Cerebellar nuclear complex (tissue), 1 donor: ENCODE measurements at regions not wholly inside any gene's neighbourhood (a gene's known extent, or its start where the extent isn't known, plus 50 kb on each side); places are given as distances from the start of the nearest gene placed in this dataset.

Experiments used
- DNase-seq, 2 experiments: peaks; one replicate each; lab custom pipeline; 2025; lab: John Stamatoyannopoulos, UW

- DNase-seq = no peak
These were observed 243.2 kb upstream of the NR2F2 start for GRCh38 chr15:96087180-96087884.

DNA sequence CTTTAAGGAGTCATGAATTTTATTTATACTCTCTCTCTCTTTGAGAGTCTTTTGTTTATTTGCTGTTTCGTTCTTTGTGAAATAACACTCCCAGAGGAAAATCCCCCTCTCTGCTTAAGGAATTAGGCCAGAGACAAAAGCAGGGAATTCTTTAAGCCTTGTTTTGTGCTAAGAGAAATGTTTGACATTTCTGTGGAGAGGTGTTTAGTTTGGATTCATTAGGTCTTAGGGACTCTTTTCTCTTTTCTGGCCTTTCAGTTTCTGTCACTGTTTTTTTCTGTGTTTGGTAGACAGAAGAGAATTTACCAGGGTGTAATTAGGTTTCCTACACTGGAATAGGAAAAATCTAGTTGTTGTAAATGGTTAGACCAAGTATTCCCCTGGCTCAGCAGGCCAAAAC is 241.8 kb upstream of the NR2F2 start:
- no peak for DNase-seq

GRCh38 chr15:96089405-96090058 is 241.0 kb upstream of the NR2F2 start:
- no peak for DNase-seq

- DNase-seq = no peak
These were observed 238.3 kb upstream of the NR2F2 start for GRCh38 chr15:96092186-96092585.

- DNase-seq = no peak
These were observed 237.4 kb upstream of the NR2F2 start for GRCh38 chr15:96093063-96093462.

GRCh38 chr15:96097661-96098060 is 232.8 kb upstream of the NR2F2 start:
- no peak for DNase-seq

DNA sequence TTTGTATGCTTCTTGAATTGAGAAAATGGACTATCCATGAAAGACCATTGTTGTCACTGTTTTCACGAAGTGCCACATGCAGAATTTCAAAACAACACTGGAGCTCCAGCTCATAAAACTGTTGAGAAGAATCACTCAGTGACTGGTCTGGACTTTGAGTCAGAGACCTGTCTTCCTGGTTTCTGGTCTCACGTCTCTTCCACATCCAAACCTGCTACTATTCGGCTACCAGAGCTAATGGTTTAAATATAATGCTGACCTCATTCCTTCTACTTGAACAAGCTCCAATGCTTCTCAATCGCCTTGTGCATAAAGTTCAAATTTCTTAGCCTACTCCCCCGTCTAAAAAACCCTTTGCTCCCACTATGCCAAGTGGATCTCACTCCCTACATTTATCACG is 227.9 kb upstream of the NR2F2 start:
- no peak for DNase-seq

DNA sequence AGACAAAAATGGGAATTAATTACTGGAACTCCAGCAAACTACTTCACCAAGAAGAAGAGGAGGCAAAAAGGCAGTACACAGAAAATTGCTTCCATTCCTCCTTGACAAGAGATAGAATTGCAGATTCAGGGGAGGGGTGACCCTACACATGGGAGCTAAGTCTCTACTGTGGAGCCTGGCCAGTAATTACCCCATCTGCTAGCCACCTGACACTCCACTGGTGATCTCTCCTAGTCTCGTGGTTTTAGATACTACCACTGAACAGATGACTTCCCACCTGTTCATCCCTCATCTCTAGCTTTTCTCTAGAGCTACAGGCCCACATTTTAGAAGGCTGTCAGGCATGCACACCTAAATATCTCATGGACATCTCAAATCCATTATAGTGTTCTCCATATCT is 224.3 kb upstream of the NR2F2 start:
- DNase-seq = no peak

DNA sequence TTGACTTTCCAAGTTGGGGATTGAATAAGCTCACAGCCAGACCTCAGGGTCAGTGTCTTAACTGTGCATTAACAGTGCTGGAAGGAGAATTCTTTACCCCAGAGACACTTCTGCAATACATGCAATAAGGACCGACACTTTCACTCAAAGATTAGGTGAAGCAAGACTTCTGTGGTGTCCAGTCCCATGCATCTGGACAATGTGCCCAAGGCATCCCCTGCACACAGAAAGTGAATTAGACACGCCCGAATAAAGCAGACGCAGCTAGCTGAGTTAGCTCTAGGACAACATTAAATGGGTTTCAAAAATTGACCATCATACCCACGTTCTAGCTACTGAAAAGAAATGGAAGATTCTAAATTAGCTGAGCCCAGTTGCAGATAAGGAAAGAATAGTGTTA is 223.9 kb upstream of the NR2F2 start:
- DNase-seq = no peak

- DNase-seq = no peak
These were observed 222.6 kb upstream of the NR2F2 start for GRCh38 chr15:96107916-96108315.

- DNase-seq = no peak
These were observed 222.1 kb upstream of the NR2F2 start for GRCh38 chr15:96108405-96108804.

- no peak for DNase-seq
These were observed 220.7 kb upstream of the NR2F2 start for GRCh38 chr15:96109820-96110219.

DNA sequence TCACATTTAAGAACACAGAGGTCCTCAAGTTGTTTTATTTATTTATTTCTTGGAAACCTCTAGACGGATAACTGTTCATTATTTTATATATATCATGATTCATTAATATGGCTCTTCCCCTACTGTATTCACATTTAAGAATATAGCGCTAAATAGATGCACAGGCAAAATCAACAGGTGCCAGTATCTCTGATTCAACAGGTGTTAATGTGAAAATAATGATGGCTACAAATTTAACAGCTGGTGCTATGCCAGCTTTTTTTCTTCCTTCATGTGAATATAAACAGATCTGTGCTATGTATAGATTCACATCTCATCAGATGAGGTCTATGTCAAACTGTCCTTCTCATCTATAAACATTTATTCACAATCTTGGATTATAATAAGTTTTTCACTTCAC is 218.5 kb upstream of the NR2F2 start:
- DNase-seq = no peak

DNA sequence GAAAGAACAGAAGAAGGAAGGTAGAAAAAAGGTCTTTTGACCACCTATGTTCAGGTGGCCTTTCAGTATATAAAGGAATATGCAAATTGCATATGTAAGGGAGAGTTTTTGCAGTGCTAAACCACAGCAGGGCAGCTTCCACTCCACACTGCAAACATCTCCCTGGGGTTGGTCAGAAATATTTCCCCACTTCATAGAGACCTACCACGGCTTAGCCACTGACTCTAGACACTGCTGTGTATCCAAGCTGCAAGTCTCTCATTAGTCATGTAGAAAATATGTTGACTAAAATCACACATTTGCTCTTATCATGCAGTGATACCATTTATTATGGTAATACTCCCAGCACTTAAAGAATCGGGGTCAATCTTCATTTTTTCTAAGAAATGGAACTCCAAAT is 214.9 kb upstream of the NR2F2 start:
- no peak for DNase-seq

- no peak for DNase-seq
These were observed 213.2 kb upstream of the NR2F2 start for GRCh38 chr15:96117270-96117669.

GRCh38 chr15:96119734-96120133 is 210.8 kb upstream of the NR2F2 start:
- DNase-seq = no peak

DNA sequence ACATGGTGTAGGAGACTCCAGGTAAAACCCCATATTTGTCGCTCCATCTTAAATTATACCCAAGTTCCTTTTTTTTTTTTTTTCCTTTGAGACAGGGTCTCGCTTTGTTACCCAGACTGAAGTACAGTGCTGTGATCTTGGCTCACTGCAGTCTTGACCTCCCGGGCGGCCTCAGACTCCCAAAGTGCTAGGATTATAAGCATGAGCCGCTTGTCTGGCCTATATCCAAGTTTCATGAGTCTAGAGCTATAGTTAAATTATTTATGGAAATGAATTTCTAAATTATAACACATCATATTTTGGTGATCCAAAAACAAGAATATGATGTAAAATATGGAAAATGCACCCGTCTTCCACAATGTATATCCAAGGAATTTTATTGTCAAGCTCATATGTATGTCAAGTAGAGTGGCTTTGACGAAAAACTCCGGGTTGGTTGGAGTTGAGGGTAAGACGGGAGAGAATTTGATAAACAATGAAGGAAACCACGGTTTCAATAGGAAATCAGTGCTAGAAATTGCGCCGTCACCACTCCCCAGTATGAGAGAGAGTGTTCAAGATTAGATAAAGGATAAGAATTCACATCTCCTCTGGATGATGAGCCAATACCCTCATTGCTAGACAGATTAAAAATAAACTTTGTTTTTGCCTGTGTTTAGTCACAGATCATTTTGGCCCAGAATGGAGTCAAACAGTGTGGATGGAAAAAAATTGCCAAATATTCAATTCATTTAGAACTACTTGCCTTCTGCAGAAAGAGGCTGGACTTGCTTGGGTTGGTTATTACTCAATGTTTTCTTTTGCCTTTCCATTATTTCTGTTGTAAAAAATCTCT is 209.2 kb upstream of the NR2F2 start:
- DNase-seq = no peak

DNA sequence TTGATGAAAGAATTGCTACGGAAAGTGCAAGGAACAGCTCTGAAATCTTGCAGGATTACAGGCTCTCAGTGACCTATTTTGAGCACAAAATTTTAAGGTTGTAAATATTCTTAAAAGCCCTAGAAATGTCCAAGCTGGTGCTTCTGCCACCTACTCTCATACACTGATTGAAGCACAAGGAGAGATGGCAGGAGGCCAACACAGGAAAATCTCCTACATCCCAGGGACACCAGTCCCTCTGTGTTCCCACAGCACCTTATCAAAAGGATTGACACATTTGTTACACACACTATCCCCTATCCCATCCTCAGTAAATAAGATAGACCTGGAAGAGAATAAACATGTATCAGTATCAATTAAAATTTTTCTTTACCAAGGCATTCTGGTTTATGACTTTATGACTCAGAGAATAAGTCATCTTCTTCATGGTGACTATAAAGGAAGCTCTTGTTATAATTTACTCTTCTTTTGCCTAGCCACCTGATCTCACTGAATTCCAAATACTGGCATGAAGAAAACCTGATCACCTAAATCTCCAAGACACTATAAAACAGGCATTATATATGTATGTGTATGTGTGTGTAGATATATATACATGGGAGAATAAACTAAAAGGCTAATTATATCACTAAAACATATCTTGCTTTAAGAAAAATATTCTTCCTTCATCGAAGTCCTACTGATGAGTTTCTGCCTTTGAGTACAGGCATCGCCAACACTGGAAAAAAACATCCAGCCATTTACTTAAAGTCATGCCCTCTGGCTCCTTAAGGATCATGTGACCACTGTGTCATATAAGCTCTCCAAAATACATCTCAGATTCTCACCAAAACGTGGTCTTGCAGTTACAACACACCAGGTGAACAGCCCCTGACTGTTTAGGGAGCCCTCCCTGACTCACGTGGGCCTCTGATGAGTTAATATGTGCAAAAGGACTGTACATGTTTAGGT is 208.1 kb upstream of the NR2F2 start:
- DNase-seq = no peak

DNA sequence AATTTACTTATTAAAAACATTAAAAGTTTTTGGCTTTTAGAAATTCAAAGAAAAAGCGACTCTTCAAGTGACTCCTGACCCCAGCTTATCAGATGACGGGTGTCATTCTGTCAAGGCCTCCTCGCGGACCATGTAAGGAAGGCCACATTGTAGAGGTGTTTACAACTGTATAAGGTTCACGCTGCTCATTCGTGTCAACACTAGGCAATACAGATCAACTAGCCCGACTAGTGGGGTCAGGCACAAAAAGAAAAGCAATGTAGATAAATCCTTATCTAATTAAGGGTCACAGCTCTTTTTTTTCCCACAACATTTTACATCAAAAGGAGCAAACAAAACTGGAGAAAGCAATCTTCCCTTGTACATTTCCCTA is 207.5 kb upstream of the NR2F2 start:
- DNase-seq = no peak

- DNase-seq = no peak
These were observed 206.8 kb upstream of the NR2F2 start for GRCh38 chr15:96123630-96124187.

- no peak for DNase-seq
These were observed 206.1 kb upstream of the NR2F2 start for GRCh38 chr15:96124436-96124835.
